ENCODE measurements at regions not wholly inside any gene's neighbourhood (a gene's known extent, or its start where the extent isn't known, plus 50 kb on each side); places are given as distances from the start of the nearest gene placed in this dataset.

GRCh38 chr7:115462301-115463015, 540.6 kb downstream of the MDFIC start:
- TF ChIP-seq CTCF (IDR thresholded peaks at IDR 0.05), result no peak
- no peak for TF ChIP-seq EP300 (IDR thresholded peaks at IDR 0.05)
- no peak for TF ChIP-seq POLR2A (IDR thresholded peaks at IDR 0.05)

Measured in suprapubic skin (tissue), 3 donors.